PC-9 (cell line): ENCODE measurements at regions not wholly inside any gene's neighbourhood (a gene's known extent, or its start where the extent isn't known, plus 50 kb on each side); places are given as distances from the start of the nearest gene placed in this dataset.

Experiments used
- BruUV-seq: library from RNA; stranded (reverse); fragments of 400-500 nt; replicated peaks from 2 replicates; lab custom pipeline; 2021; lab: Mats Ljungman, UMichigan
- CTCF ChIA-PET: fragments of 300-600 bp; sonication (Branson Sonifier 250); formaldehyde crosslinking; loops from one replicate; lab custom pipeline; 2022; ENCODE audit warnings: antibody characterized with exemption; lab: Charles Lee
- POLR2A ChIA-PET: fragments of 300-600 bp; sonication (Branson Sonifier 250); formaldehyde crosslinking; loops from one replicate; lab custom pipeline; 2022; ENCODE audit warnings: antibody characterized with exemption; ENCODE audit not compliant: unreplicated experiment; lab: Charles Lee
- DNase-seq, 2 experiments: peaks; one replicate each; pipeline versions ENCODE4 v3.0.0 to v3.0.0-alpha.2; 2015 to 2022; ENCODE audit warnings: mixed read lengths in 1 of 2
- H2AFZ ChIP-seq: fragments of 200-600 bp; sonication (generic); 2 replicates; pipeline ENCODE4 v1.8.1; 2017; ENCODE audit warnings: antibody characterized with exemption
- H3F3A ChIP-seq: fragments of 200-600 bp; sonication (generic); 2 replicates; pipeline ENCODE4 v1.8.1; 2017; ENCODE audit warnings: antibody characterized with exemption, mild to moderate bottlenecking, low read depth; ENCODE audit not compliant: insufficient read depth
- H3K27ac ChIP-seq: fragments of 200-600 bp; sonication (generic); 2 replicates; pipeline ENCODE4 v1.6.1; 2016; ENCODE audit warnings: mixed run types
- H3K27me3 ChIP-seq: fragments of 200-600 bp; sonication (generic); 2 replicates; pipeline ENCODE4 v1.6.1; 2016; ENCODE audit warnings: low read depth, mixed run types; ENCODE audit not compliant: insufficient read depth
- H3K36me3 ChIP-seq: fragments of 200-600 bp; sonication (generic); 2 replicates; pipeline ENCODE4 v1.6.1; 2016; ENCODE audit warnings: low read depth, mixed run types
- H3K4me1 ChIP-seq: fragments of 200-600 bp; sonication (generic); replicated peaks from 2 replicates; pipeline ENCODE4 v1.6.1; 2016; ENCODE audit warnings: mixed run types; ENCODE audit not compliant: insufficient read depth
- H3K4me2 ChIP-seq: fragments of 200-600 bp; sonication (generic); 2 replicates; pipeline ENCODE4 v1.6.1; 2017; ENCODE audit warnings: mixed run types
- H3K4me3 ChIP-seq: fragments of 200-600 bp; sonication (generic); 2 replicates; pipeline ENCODE4 v1.6.1; 2016; ENCODE audit warnings: mixed run types
- H3K79me2 ChIP-seq: fragments of 200-600 bp; sonication (generic); 2 replicates; pipeline ENCODE4 v1.6.1; 2017; ENCODE audit warnings: low read depth, mixed run types
- H3K9me2 ChIP-seq: fragments of 200-600 bp; sonication (generic); 2 replicates; pipeline ENCODE4 v1.8.1; 2017; ENCODE audit warnings: mild to moderate bottlenecking; ENCODE audit not compliant: insufficient read depth
- H3K9me3 ChIP-seq: fragments of 200-600 bp; sonication (generic); 2 replicates; pipeline ENCODE4 v1.8.1; 2016; ENCODE audit warnings: low read depth; ENCODE audit not compliant: insufficient read depth
- H4K20me1 ChIP-seq: fragments of 200-600 bp; sonication (generic); 2 replicates; pipeline ENCODE4 v1.8.1; 2017; ENCODE audit not compliant: insufficient read depth
- CTCF ChIP-seq: fragments of 200-600 bp; sonication (generic); conservative IDR thresholded peaks from 2 replicates; pipeline ENCODE4 v1.6.1; 2017; ENCODE audit warnings: mixed run types, antibody characterized with exemption, mild to moderate bottlenecking, moderate library complexity
- EZH2 ChIP-seq: fragments of 200-600 bp; sonication (generic); IDR thresholded peaks from 2 replicates; pipeline ENCODE4 v1.8.0; 2017; ENCODE audit warnings: antibody characterized with exemption, low read depth
- intact Hi-C: fragments of 100-400 bp; cut with micrococcal nuclease; formaldehyde crosslinking; loops from one replicate; pipeline ENCODE4 v1.10.0; 2022; ENCODE audit not compliant: unreplicated experiment

- H3K4me3 ChIP-seq, result no peak overlapping the region
- H3K79me2 ChIP-seq, result no peaks in the 10 kb centered on the region
- intact Hi-C loops, result no loop called here
- BruUV-seq, result no TSS peak
- H3K4me2 ChIP-seq, result no peak overlapping the region
- no peaks in the 10 kb centered on the region for H3K9me2 ChIP-seq
- DNase-seq, result no peak
- no peaks in the 10 kb centered on the region for H3K9me3 ChIP-seq
- POLR2A ChIA-PET, result no interaction called here
- no peaks in the 10 kb centered on the region for H3K27me3 ChIP-seq
- no peaks in the 10 kb centered on the region for H3F3A ChIP-seq
- CTCF ChIA-PET, result no interaction called here
- H3K4me1 ChIP-seq, result no peaks in the 10 kb centered on the region
- no peak overlapping the region for H2AFZ ChIP-seq
- H3K27ac ChIP-seq, result no peak overlapping the region
- H4K20me1 ChIP-seq, result no peaks in the 10 kb centered on the region
- H3K36me3 ChIP-seq, result no peaks in the 10 kb centered on the region
- TF ChIP-seq EZH2, result no peak
- TF ChIP-seq CTCF, result no peak
Measured at GRCh38 chr2:155062250-155062921, 363.9 kb downstream of the KCNJ3 start.

- Histone ChIP-seq H3K4me2 (no peak overlapping the region), H2AFZ (no peak overlapping the region), H3K4me3 (no peak overlapping the region), H3K9me2 (no peaks in the 10 kb centered on the region), H3F3A (no peaks in the 10 kb centered on the region), H3K36me3 (no peaks in the 10 kb centered on the region), H3K27me3 (no peaks in the 10 kb centered on the region), H3K4me1 (no peaks in the 10 kb centered on the region), H3K79me2 (no peaks in the 10 kb centered on the region), H3K9me3 (no peaks in the 10 kb centered on the region), H3K27ac (no peak overlapping the region), H4K20me1 (no peaks in the 10 kb centered on the region)
- DNase-seq, result no peak
- TF ChIP-seq EZH2 (no peak), CTCF (no peak)
- CTCF ChIA-PET, result no interaction called here
- intact Hi-C loops, result no loop called here
- BruUV-seq, result no TSS peak
- POLR2A ChIA-PET, result no interaction called here
Measured at GRCh38 chr2:155060896-155061295, 362.4 kb downstream of the KCNJ3 start.

- ChIA-PET POLR2A (interaction anchor here (0.6 kb wide), 1 partner anchor 8 kb away, joined by 3 read pairs; no protein-coding TSS in a partner anchor), CTCF (no interaction called here)
- Histone ChIP-seq H3K27ac (no peak overlapping the region), H3K4me1 (no peaks in the 10 kb centered on the region), H3K9me2 (no peaks in the 10 kb centered on the region), H3K27me3 (no peaks in the 10 kb centered on the region), H3K4me2 (no peak overlapping the region), H4K20me1 (no peaks in the 10 kb centered on the region), H2AFZ (no peak overlapping the region), H3K9me3 (no peaks in the 10 kb centered on the region), H3F3A (no peaks in the 10 kb centered on the region), H3K36me3 (no peaks in the 10 kb centered on the region), H3K4me3 (no peak overlapping the region), H3K79me2 (no peaks in the 10 kb centered on the region)
- no TSS peak for BruUV-seq
- TF ChIP-seq CTCF (no peak), EZH2 (no peak)
- intact Hi-C loops, result no loop called here
- DNase-seq, result no peak
Measured at GRCh38 chr2:155054712-155055111, 356.2 kb downstream of the KCNJ3 start.
